Transverse colon (tissue), 4 donors: ENCODE measurements at regions not wholly inside any gene's neighbourhood (a gene's known extent, or its start where the extent isn't known, plus 50 kb on each side); places are given as distances from the start of the nearest gene placed in this dataset.

Experiments
- DNase-seq: peaks from one replicate; pipeline ENCODE4 v3.0.0-alpha.2; 2019
- H3K27ac ChIP-seq, 4 donors: fragments of 200-600 bp; sonication (generic); 2 replicates each; pipeline ENCODE4 v1.5.1; 2016 to 2018; ENCODE audit warnings: inconsistent platforms in 4 of 4
- H3K27me3 ChIP-seq: fragments of 200-600 bp; sonication (generic); 2 replicates; pipeline ENCODE4 v1.5.1; 2017; ENCODE audit warnings: inconsistent platforms
- H3K36me3 ChIP-seq, 4 donors: fragments of 200-600 bp; sonication (generic); 2 replicates each; pipeline ENCODE4 v1.5.1; 2017 to 2019; ENCODE audit warnings: inconsistent platforms in 4 of 4
- H3K4me1 ChIP-seq, 4 donors: fragments of 200-600 bp; sonication (generic); 2 replicates each; pipeline ENCODE4 v1.5.1; 2017 to 2020; ENCODE audit warnings: inconsistent platforms in 4 of 4
- H3K4me3 ChIP-seq, 4 donors: fragments of 200-600 bp; sonication (generic); 1 replicate in 1 of 4; 2 replicates in 3 of 4; pipeline versions ENCODE4 v1.5.1 to v1.6.1; 2017 to 2019; ENCODE audit warnings: inconsistent platforms in 4 of 4
- H3K9me3 ChIP-seq, 2 donors: fragments of 200-600 bp; sonication (generic); 2 replicates each; pipeline ENCODE4 v1.5.1; 2017 to 2019; ENCODE audit warnings: inconsistent platforms in 2 of 2
- EP300 ChIP-seq: sonication (generic); formaldehyde crosslinking; IDR thresholded peaks from one replicate; pipeline ENCODE4 v1.6.1; 2017; ENCODE audit warnings: antibody characterized with exemption, low read depth
- POLR2A ChIP-seq: fragments of 450-650 bp; IDR thresholded peaks from one replicate; pipeline ENCODE4 v1.6.1; 2016; ENCODE audit warnings: antibody characterized with exemption, mild to moderate bottlenecking, moderate library complexity
- POLR2AphosphoS5 ChIP-seq, 3 donors: sonication (generic); formaldehyde crosslinking; IDR thresholded peaks; one replicate each; pipeline ENCODE4 v1.6.1; 2016; ENCODE audit warnings: antibody characterized with exemption in 3 of 3
- WGBS, 2 donors: methylation state at CpG; one replicate each; pipeline ENCODE4 v1.1.5; 2018; ENCODE audit warnings: low coverage in 1 of 2; 5-methylcytosine and 5-hydroxymethylcytosine counted together
- in situ Hi-C, 4 donors: fragments of 200-750 bp; cut with MboI; loops; one replicate each; pipeline versions ENCODE4 v1.15.0 to v1.15.1; 2017; ENCODE audit warnings: low sequenced_read_pairs in 3 of 4, low pct_ligation_motif_present in 1 of 4, low pct_unique_long_range_greater_than_20kb in 1 of 4
- intact Hi-C: fragments of 100-400 bp; cut with DNase I; formaldehyde crosslinking; loops from one replicate; pipeline ENCODE4 v1.15.1; 2023; ENCODE audit warnings: low total_unique reads
- TF ChIP-seq, protein P1 (sequence below), 5 experiments: fragments of 200-600 bp in 3 of 5; fragments of 450-650 bp in 2 of 5; sonication (generic) in 3 of 5; IDR thresholded peaks; 1 replicate in 2 of 5; 2 replicates in 3 of 5; pipeline ENCODE4 v1.5.1; 2016 to 2017; ENCODE audit warnings: antibody characterized with exemption in 5 of 5, inconsistent platforms in 3 of 5, mild to moderate bottlenecking in 2 of 5, moderate library complexity in 1 of 5

DNA sequence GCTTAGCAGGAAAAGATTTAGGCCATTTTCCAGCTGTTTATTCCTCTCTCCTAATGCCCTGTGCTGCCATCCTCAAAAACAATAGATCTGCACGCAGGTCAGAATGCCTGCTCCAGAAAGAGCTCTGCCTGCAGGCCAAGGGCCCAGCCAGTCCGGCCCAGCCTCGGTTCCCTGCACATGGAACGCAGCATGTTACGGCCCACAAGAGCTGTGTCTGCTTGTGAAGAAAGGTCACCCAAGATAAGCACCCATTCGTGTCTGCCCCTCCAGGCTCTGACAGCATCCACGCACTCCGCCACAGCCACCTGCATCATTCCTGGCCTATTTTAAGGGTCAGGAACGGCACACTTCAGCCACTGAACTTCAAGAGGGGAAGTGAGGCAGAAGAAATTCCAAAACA is 152.2 kb downstream of the SPATA19 start:
- WGBS, 2 donors, result 88% methylated on average over 9 of the region's 9 CpGs; no CpG with 5 or more reads in 1 of the 2 donors
- no peak for DNase-seq
- in situ Hi-C loops (no loop called here), intact Hi-C loops (no loop called here)
- Histone ChIP-seq H3K4me1 (no peaks in the 10 kb centered on the region), H3K36me3 (no peaks in the 10 kb centered on the region), H3K27me3 (no peaks in the 10 kb centered on the region), H3K27ac (no peak overlapping the region), H3K9me3 (no peaks in the 10 kb centered on the region), H3K4me3 (no peak overlapping the region)
- TF ChIP-seq POLR2AphosphoS5 (IDR thresholded peaks at IDR 0.05) (no peak), EP300 (no peak), POLR2A (no peak)
- TF ChIP-seq, protein P1, sequence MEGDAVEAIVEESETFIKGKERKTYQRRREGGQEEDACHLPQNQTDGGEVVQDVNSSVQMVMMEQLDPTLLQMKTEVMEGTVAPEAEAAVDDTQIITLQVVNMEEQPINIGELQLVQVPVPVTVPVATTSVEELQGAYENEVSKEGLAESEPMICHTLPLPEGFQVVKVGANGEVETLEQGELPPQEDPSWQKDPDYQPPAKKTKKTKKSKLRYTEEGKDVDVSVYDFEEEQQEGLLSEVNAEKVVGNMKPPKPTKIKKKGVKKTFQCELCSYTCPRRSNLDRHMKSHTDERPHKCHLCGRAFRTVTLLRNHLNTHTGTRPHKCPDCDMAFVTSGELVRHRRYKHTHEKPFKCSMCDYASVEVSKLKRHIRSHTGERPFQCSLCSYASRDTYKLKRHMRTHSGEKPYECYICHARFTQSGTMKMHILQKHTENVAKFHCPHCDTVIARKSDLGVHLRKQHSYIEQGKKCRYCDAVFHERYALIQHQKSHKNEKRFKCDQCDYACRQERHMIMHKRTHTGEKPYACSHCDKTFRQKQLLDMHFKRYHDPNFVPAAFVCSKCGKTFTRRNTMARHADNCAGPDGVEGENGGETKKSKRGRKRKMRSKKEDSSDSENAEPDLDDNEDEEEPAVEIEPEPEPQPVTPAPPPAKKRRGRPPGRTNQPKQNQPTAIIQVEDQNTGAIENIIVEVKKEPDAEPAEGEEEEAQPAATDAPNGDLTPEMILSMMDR (IDR thresholded peaks at IDR 0.05), result no peak

DNA sequence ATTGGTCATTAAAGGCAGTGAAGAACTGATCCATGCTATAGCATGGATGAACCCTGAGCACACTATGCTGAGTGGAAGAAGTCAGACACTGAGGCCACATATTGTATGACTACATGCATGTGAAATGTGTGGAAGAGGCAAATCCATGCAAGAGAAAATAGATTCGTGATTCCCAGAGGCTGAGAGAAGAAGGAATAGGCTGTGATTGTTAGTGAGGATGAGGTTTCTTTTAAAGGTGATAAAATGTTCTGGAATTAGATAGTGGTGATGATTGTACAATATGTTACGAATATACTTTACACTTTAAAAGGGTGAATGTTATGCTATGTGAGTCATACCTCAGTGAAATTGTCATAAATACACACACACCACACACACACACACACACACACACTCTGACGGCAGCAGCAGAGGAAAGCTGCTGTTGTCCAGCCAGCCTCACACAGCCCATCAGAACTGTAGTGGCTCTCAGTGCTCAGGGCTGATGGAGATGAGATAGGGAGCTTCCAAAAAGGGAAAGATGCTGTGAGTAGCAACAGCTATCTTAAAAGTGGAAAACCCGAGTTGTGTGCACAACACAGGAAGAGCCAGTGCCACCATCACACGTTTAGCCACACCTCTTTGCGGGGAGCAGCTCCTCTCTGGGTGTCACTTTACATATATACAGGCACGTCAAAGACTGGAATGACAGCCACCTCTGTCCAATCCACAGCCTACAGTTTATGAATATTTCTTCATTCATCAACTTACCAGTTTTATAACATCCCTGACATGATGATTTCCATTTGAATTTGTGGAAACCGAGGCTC is 153.0 kb downstream of the SPATA19 start:
- in situ Hi-C loops, result no loop called here
- WGBS, 2 donors, result 49 to 53% methylated on average over 3 to 8 of the region's 8 CpGs
- Histone ChIP-seq H3K4me1 (no peaks in the 10 kb centered on the region), H3K36me3 (no peaks in the 10 kb centered on the region), H3K4me3 (no peak overlapping the region), H3K27me3 (no peaks in the 10 kb centered on the region), H3K27ac (no peak overlapping the region), H3K9me3 (no peaks in the 10 kb centered on the region)
- no peak for DNase-seq
- no peak for TF ChIP-seq EP300
- intact Hi-C loops, result no loop called here

DNA sequence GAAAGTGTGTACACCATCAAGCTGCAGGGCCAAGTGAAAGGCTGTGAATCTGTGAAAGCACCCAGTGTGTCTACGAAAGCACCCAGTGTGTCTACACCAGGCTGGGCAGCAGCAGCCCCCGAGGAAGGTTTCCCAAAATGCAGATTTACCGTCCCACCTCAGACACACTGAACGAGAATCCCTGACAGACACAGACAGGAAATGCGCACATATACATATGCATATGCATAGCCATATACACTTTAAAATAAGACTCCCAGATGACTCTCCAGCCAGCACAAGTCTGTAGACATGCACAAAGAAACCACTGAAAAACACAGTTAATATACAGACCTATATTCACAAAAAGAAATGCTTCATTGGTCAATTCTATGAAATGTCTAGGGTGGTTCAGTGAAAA is 155.5 kb upstream of the OPCML start:
- intact Hi-C loops, result no loop called here
- 63 to 76% methylated on average over 5 of the region's 5 CpGs for WGBS, 2 donors

DNA sequence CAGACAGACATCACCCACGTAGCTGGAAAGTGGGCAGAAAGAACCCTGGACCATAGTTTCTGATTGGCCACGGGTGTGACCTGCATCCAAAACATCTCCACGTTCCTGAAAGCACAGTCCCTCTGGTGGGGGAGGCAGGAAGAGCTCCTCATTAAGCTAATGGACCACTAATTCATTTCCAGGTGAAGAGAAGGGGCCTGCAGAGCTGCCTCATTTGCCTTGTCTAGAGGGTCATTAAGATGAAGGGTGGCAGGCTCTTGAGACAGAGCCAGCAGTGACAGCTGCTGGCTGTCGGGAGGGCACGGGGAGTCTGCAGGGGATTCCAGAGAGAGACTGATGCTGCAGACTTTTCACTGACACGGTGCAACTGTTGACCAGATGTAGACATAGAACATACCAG is 149.6 kb upstream of the OPCML start:
- intact Hi-C loops, result no loop called here
- 6% methylated on average over 6 of the region's 6 CpGs; no CpG with 5 or more reads in 1 of the 2 donors for WGBS, 2 donors
- no peaks in the 10 kb centered on the region for H3K4me1 ChIP-seq
- H3K9me3 ChIP-seq, result no peaks in the 10 kb centered on the region
- TF ChIP-seq EP300 (no peak), POLR2A (no peak), POLR2AphosphoS5 (IDR thresholded peaks at IDR 0.05) (no peak)
- TF ChIP-seq, protein P1 (IDR thresholded peaks at IDR 0.05), result no peak
- no peak for DNase-seq
- in situ Hi-C loops, result no loop called here
- no peak overlapping the region for H3K4me3 ChIP-seq
- H3K27ac ChIP-seq, result no peak overlapping the region
- H3K36me3 ChIP-seq, result no peaks in the 10 kb centered on the region
- H3K27me3 ChIP-seq, result peaks cover 8% of the 10 kb centered on the region

More for the DNA sequence above, 155.5 kb upstream of the OPCML start:
- in situ Hi-C loops, result no loop called here
- Histone ChIP-seq H3K36me3 (no peaks in the 10 kb centered on the region), H3K27ac (no peak overlapping the region), H3K4me1 (no peaks in the 10 kb centered on the region), H3K9me3 (no peaks in the 10 kb centered on the region), H3K27me3 (no peaks in the 10 kb centered on the region), H3K4me3 (no peak overlapping the region)
- TF ChIP-seq POLR2AphosphoS5 (IDR thresholded peaks at IDR 0.05) (no peak), POLR2A (no peak), EP300 (no peak)
- TF ChIP-seq, protein P1 (IDR thresholded peaks at IDR 0.05), result no peak
- no peak for DNase-seq
